Liver (tissue), 7 donors: ENCODE measurements at regions not wholly inside any gene's neighbourhood (a gene's known extent, or its start where the extent isn't known, plus 50 kb on each side); places are given as distances from the start of the nearest gene placed in this dataset.

Experiments
- DNase-seq: peaks from one replicate; pipeline ENCODE4 v3.0.0-alpha.2; 2017; ENCODE audit warnings: low spot score
- H3K27ac ChIP-seq, 2 donors: one replicate each; pipeline ENCODE4 v1.7.0; 2013; ENCODE audit warnings: inconsistent platforms in 2 of 2, low read length in 2 of 2, control low read depth in 1 of 2, low read depth in 1 of 2, mild to moderate bottlenecking in 1 of 2
- H3K27me3 ChIP-seq, 4 donors: one replicate each; pipeline versions ENCODE4 v1.6.1 to v1.7.0; 2013; ENCODE audit warnings: low read length in 3 of 4, inconsistent platforms in 1 of 4, mild to moderate bottlenecking in 1 of 4, moderate library complexity in 1 of 4; ENCODE audit not compliant: control insufficient read depth in 4 of 4, insufficient read depth in 4 of 4
- H3K36me3 ChIP-seq, 4 donors: one replicate each; pipeline versions ENCODE4 v1.6.1 to v1.7.0; 2013; ENCODE audit warnings: low read length in 3 of 4, mild to moderate bottlenecking in 3 of 4, low read depth in 1 of 4, moderate library complexity in 1 of 4; ENCODE audit not compliant: control insufficient read depth in 4 of 4, insufficient read depth in 3 of 4
- H3K4me1 ChIP-seq, 4 donors: one replicate each; pipeline versions ENCODE4 v1.6.1 to v1.7.0; 2013; ENCODE audit warnings: low read length in 3 of 4, mild to moderate bottlenecking in 3 of 4, moderate library complexity in 1 of 4; ENCODE audit not compliant: control insufficient read depth in 4 of 4, insufficient read depth in 4 of 4
- H3K4me3 ChIP-seq, 3 donors: one replicate each; pipeline versions ENCODE4 v1.6.1 to v1.7.0; 2013; ENCODE audit warnings: low read length in 3 of 3, control low read depth in 1 of 3, low read depth in 1 of 3, mild to moderate bottlenecking in 1 of 3
- H3K9ac ChIP-seq, 2 donors: one replicate each; pipeline ENCODE4 v1.7.0; 2013; ENCODE audit warnings: low read length in 2 of 2, mild to moderate bottlenecking in 2 of 2, moderate library complexity in 2 of 2, control low read depth in 1 of 2, low read depth in 1 of 2
- H3K9me3 ChIP-seq, 4 donors: one replicate each; pipeline versions ENCODE4 v1.6.1 to v1.7.0; 2013; ENCODE audit warnings: low read length in 3 of 4; ENCODE audit not compliant: control insufficient read depth in 4 of 4
- ATF3 ChIP-seq: IDR thresholded peaks from 2 replicates; pipeline ENCODE4 v1.6.1; 2016; ENCODE audit warnings: antibody characterized with exemption
- EGR1 ChIP-seq, 2 donors: IDR thresholded peaks; 2 replicates each; pipeline ENCODE4 v1.6.1; 2016 to 2018; ENCODE audit warnings: antibody characterized with exemption in 2 of 2, low read depth in 2 of 2
- FOXA1 ChIP-seq: IDR thresholded peaks from 2 replicates; pipeline ENCODE4 v1.6.1; 2016; ENCODE audit warnings: antibody characterized with exemption
- GABPA ChIP-seq, 2 donors: IDR thresholded peaks in 1 of 2; conservative IDR thresholded peaks in 1 of 2; 2 replicates each; pipeline ENCODE4 v1.6.1; 2016; ENCODE audit warnings: antibody characterized with exemption in 2 of 2, mild to moderate bottlenecking in 1 of 2, moderate library complexity in 1 of 2
- HNF4A ChIP-seq, 2 donors: conservative IDR thresholded peaks; 2 replicates each; pipeline ENCODE4 v1.6.1; 2016; ENCODE audit warnings: antibody characterized with exemption in 2 of 2, mild to moderate bottlenecking in 2 of 2
- JUND ChIP-seq, 2 donors: IDR thresholded peaks; 2 replicates each; pipeline ENCODE4 v1.6.1; 2016; ENCODE audit warnings: antibody characterized with exemption in 2 of 2
- MAX ChIP-seq: IDR thresholded peaks from 2 replicates; pipeline ENCODE4 v1.6.1; 2016; ENCODE audit warnings: antibody characterized with exemption
- NR2F2 ChIP-seq: IDR thresholded peaks from 2 replicates; pipeline ENCODE4 v1.6.1; 2016; ENCODE audit warnings: antibody characterized with exemption
- RAD21 ChIP-seq, 2 donors: IDR thresholded peaks; 2 replicates each; pipeline ENCODE4 v1.6.1; 2016; ENCODE audit warnings: antibody characterized with exemption in 2 of 2, mild to moderate bottlenecking in 2 of 2
- REST ChIP-seq: IDR thresholded peaks from 2 replicates; pipeline ENCODE4 v1.6.1; 2016; ENCODE audit warnings: antibody characterized with exemption, mild to moderate bottlenecking
- SP1 ChIP-seq: IDR thresholded peaks from 2 replicates; pipeline ENCODE4 v1.6.1; 2018; ENCODE audit warnings: antibody characterized with exemption, mild to moderate bottlenecking
- YY1 ChIP-seq: IDR thresholded peaks from 2 replicates; pipeline ENCODE4 v1.6.1; 2016; ENCODE audit warnings: antibody characterized with exemption, mild to moderate bottlenecking
- WGBS: extraction: QIAGEN DNeasy Blood & Tissue Kit; methylation state at CpG from one replicate; pipeline ENCODE4 v1.1.7; 2013; 5-methylcytosine and 5-hydroxymethylcytosine counted together
- donor health status: healthy.
- donor health status: healthy.
- donor health status: healthy.
- donor health status: healthy.

GRCh38 chr4:42821230-42821629 lies 71.3 kb upstream of the GRXCR1 start:
- Histone ChIP-seq H3K9me3 (no peaks in the 10 kb centered on the region), H3K27ac (no peak overlapping the region), H3K4me3 (no peak overlapping the region), H3K9ac (no peak overlapping the region), H3K27me3 (peaks cover 0 to 12% (median 0%) of the 10 kb centered on the region in 4 donors), H3K4me1 (peaks cover 0 to 4% (median 0%) of the 10 kb centered on the region in 4 donors), H3K36me3 (no peaks in the 10 kb centered on the region)
- no peak for DNase-seq
- TF ChIP-seq EGR1 (IDR thresholded peaks at IDR 0.05; ENCODE audit: low read depth in 2 of 2): no peak
- no peak for TF ChIP-seq GABPA (IDR thresholded peaks at IDR 0.05 in 1 of 2, conservative IDR thresholded peaks at IDR 0.05 in 1 of 2)
- no peak for TF ChIP-seq HNF4A (conservative IDR thresholded peaks at IDR 0.05)
- no peak for TF ChIP-seq YY1
- no peak for TF ChIP-seq ATF3
- TF ChIP-seq FOXA1: no peak
- TF ChIP-seq JUND (IDR thresholded peaks at IDR 0.05): no peak
- TF ChIP-seq MAX: no peak
- no peak for TF ChIP-seq NR2F2
- TF ChIP-seq REST: no peak

GRCh38 chr4:42819863-42820514 lies 72.5 kb upstream of the GRXCR1 start:
- no peak overlapping the region for H3K27ac ChIP-seq
- TF ChIP-seq GABPA (IDR thresholded peaks at IDR 0.05 in 1 of 2, conservative IDR thresholded peaks at IDR 0.05 in 1 of 2) (no peak), MAX (no peak), FOXA1 (no peak), EGR1 (IDR thresholded peaks at IDR 0.05; ENCODE audit: low read depth in 2 of 2) (no peak), HNF4A (conservative IDR thresholded peaks at IDR 0.05) (no peak), RAD21 (IDR thresholded peaks at IDR 0.05) (no peak), ATF3 (no peak), SP1 (no peak), REST (no peak)
- H3K36me3 ChIP-seq: no peaks in the 10 kb centered on the region
- DNase-seq: no peak
- H3K9me3 ChIP-seq: no peaks in the 10 kb centered on the region
- WGBS: 26% methylated on average over 2 of the region's 2 CpGs
- H3K4me1 ChIP-seq: peaks cover 0 to 4% (median 0%) of the 10 kb centered on the region in 4 donors
- no peak overlapping the region for H3K4me3 ChIP-seq
- no peak overlapping the region for H3K9ac ChIP-seq
- peaks cover 0 to 12% (median under 1%) of the 10 kb centered on the region in 4 donors for H3K27me3 ChIP-seq
